ENCODE measurements at regions not wholly inside any gene's neighbourhood (a gene's known extent, or its start where the extent isn't known, plus 50 kb on each side); places are given as distances from the start of the nearest gene placed in this dataset.
"Not testable (repeated sequence)": the region's sequence is repeated elsewhere in the genome, so short reads cannot be mapped to it uniquely, and the experiment has no call there.

- no peak for DNase-seq
Measured at GRCh38 chr6:119858901-119859300, 509.3 kb upstream of the MAN1A1 start.

- DNase-seq, result no peak
Measured at GRCh38 chr6:119856136-119856535, 506.6 kb upstream of the MAN1A1 start.

- no peak for DNase-seq
Measured at GRCh38 chr6:119848696-119849095, 499.1 kb upstream of the MAN1A1 start.

GRCh38 chr6:119845161-119845560 is 495.6 kb upstream of the MAN1A1 start:
- DNase-seq, result no peak

- DNase-seq, result no peak
Measured at GRCh38 chr6:119844387-119844786, 494.8 kb upstream of the MAN1A1 start.

- no peak for DNase-seq
Measured at GRCh38 chr6:119842191-119842590, 492.6 kb upstream of the MAN1A1 start.

GRCh38 chr6:119838043-119838442 is 488.5 kb upstream of the MAN1A1 start:
- no peak for DNase-seq

- no peak for DNase-seq
Measured at GRCh38 chr6:119834418-119834817, 484.9 kb upstream of the MAN1A1 start.

- DNase-seq, result no peak
Measured at GRCh38 chr6:119832411-119832810, 482.9 kb upstream of the MAN1A1 start.

- no peak for DNase-seq
Measured at GRCh38 chr6:119830494-119831295, 481.1 kb upstream of the MAN1A1 start.

GRCh38 chr6:119830069-119830468 is 480.5 kb upstream of the MAN1A1 start:
- no peak for DNase-seq

GRCh38 chr6:119829499-119829898 is 479.9 kb upstream of the MAN1A1 start:
- not testable (repeated sequence) for DNase-seq

GRCh38 chr6:119829006-119829405 is 479.4 kb upstream of the MAN1A1 start:
- DNase-seq, result no peak

GRCh38 chr6:119821380-119821779 is 471.8 kb upstream of the MAN1A1 start:
- no peak for DNase-seq

GRCh38 chr6:119818876-119819275 is 469.3 kb upstream of the MAN1A1 start:
- no peak for DNase-seq

- no peak for DNase-seq
Measured at GRCh38 chr6:119814609-119815400, 465.2 kb upstream of the MAN1A1 start.

GRCh38 chr6:119802464-119802863 is 452.9 kb upstream of the MAN1A1 start:
- DNase-seq, result no peak

GRCh38 chr6:119801056-119801455 is 451.5 kb upstream of the MAN1A1 start:
- no peak for DNase-seq

GRCh38 chr6:119800526-119800925 is 451.0 kb upstream of the MAN1A1 start:
- DNase-seq, result no peak

GRCh38 chr6:119799596-119800509 is 450.3 kb upstream of the MAN1A1 start:
- DNase-seq, result no peak

- no peak for DNase-seq
Measured at GRCh38 chr6:119791736-119792135, 442.2 kb upstream of the MAN1A1 start.

GRCh38 chr6:119781365-119781764 is 431.8 kb upstream of the MAN1A1 start:
- no peak for DNase-seq

- no peak for DNase-seq
Measured at GRCh38 chr6:119768201-119768600, 418.6 kb upstream of the MAN1A1 start.

All from NCI-H2107 (cell line).